GM19397 (cell line): ENCODE measurements at regions not wholly inside any gene's neighbourhood (a gene's known extent, or its start where the extent isn't known, plus 50 kb on each side); places are given as distances from the start of the nearest gene placed in this dataset.

ENCODE experiments used
- ATAC-seq: cut with Tn5 transposase; IDR thresholded peaks from one replicate; pipeline ENCODE4 v1.9.1; 2021; ENCODE audit warnings: mild to moderate bottlenecking, moderate library complexity; ENCODE audit not compliant: unreplicated experiment

DNA sequence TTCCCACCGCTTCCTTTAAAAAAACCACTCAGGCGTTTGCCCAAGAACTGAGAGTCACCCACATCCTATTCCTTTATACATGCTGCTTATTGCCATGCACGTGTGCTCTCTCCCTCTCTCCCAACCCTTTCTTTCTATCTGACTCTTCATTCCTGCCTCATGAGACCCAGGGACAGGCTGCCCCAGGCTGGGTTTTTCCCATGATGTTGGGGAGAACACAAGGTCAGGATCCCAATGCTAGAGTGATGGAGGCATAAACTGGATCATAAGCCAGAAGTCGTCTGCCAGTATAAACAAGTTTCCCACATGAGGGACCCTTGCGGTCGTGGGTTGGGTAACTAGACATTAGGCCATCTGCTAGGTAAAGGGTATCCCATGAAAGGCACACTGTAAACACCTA lies 64.9 kb downstream of the CD2 start:
- no peak for ATAC-seq

DNA sequence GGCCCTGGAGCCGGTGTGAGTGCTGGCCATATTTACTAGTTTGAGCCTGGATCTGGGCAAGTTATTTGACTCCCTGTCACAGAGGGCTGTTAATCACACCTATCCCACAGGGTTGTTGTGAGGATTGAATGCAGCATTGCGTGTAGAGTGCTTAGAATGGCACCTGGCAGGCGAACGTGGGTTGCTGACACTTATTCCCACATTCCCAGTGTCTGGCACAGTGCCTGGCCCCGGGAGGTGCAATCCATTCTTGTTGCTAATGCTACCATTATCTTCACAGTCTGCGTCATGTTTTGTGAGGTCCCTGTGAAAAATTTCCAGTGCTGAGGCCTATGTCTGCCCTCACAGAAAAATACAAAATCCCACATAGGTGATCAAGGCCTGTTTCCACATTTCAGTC lies 66.1 kb downstream of the CD2 start:
- no peak for ATAC-seq

DNA sequence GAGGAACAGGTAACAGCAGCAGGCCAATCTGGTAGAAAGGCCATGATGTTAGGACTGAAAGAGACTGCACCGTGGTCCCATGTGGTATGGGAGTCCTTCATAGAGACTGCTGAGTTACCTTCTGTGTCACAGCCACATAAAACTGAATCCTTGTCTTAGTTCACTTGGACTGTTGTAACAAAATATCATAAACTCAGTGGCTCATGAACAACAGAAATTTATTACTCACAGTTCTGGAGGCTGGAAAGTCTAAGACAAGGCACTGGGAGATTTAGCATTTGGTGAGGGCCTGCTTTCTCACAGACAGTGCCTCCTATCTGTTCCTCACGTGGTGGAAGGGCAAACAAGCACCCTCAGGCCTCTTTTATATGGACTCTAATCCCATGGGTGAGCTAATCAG lies 67.5 kb downstream of the CD2 start:
- ATAC-seq: no peak

DNA sequence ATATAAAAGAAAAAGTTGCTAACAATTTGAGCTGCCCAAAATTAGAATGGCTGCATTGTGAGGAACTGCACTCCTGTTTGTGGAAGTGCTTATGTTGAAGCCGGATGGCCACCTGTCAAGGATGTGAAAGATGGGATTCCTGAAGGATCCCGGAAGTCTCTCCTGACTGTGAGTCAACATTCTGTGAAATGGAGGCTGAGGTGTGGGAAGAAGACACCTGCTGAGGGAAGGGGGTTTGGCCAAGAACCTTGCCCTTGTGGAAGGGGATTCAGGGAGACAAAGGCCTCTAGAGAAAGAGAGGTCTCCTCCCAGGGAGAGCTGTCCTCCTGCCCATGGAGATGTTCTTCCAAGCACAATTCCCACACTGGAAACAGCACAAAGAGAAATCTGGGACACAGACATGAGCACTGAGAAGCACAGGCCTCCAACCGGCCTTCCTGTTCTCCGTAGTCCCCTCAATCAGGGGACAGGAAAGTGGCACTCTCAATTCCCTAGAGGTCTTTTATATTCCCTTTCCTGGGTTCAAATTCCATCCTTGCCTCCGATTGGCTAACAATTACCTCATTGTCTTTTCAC lies 70.5 kb downstream of the CD2 start:
- no peak for ATAC-seq

DNA sequence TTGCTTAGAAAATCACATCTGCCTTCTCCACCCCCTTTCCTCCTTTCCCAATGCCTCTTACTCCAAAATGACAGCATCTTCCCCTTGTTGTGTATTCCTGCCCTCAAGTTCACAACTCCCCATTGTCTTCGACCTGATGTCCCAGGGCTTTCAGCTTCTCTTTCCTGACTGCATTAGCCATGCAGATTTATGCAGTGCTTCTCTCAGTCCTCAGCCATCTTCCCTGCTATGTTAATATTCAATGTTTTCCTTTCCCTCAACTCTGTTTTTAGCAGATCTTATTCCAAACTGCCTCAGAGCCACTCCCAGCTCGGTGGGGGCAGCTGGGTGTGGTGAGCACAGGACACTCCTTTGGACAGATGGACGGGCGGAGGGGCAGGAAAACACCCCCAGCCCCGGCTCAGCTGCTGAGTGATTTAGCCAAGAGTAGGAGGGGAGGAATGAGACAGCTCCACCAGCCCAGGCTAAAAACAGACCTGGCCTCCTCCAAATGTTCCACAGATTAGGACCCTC lies 71.0 kb downstream of the CD2 start:
- no peak for ATAC-seq

DNA sequence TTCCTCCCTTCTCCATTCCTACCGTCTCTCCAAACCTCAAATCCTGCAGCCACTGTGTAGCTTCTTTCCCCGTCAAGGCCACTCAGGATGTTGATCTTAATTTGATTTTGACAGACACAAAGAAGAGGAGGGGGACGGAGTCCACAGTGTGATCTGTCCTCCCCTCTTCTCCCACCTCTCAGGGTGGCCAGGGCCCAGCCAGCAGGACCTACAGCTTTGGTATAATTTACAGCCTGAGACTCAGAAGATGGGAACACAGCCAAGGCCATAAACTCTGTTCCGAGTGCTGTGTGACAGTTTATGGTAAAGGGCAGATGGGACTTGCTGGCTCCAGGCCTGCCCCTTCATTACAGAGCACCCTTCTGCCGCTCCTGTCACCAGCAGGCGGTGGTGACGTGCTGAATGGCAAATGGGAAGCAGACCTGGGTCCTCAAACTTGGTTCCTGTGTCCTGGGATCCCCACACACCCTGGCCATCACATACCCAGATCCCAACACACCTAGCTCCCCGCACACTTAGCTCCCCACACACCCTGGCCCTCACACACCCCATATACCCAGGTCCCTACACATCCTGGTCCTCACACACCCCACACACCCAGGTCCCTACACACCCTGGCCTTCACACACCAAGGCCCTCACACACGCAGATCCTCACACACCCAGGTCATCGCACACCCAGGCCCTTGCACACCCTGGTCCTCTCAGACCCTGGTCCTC lies 71.6 kb downstream of the CD2 start:
- ATAC-seq: no peak

DNA sequence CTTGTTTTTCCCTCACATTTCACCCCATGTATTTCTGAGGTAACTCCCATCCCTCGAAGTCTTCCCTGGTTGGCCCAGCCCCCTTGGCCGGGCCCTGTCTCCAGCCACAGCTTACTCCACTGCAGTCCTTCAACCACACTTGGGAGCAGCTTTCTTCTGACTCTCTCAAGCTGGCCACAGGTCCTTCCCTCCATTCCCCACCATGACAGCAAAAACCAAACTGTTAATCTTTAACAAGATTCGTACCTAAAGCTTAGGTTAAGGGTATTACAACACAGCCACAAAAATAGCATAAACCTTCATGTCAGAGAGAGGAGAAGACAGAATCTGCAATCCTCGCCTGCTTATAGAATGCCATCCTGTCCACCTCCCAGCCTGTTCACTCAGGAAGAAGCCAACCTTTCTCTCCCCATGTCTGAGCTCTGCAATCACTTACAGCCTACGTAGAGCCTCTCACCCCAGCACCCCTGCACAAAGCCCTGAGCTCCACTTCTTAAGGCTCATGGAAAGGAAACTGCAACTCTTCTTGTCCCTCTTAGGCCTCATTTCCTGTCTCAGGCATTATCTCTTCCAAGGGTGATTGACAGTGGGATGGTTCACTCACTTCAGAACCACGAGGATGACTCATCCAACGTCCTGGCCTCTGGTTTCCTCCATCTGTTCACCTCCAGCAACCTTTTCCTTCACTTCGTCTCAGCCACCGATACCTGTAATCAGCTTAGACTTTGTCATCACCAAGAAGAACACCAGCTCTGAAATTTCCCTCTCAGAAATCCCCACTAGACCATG lies 72.8 kb downstream of the CD2 start:
- peak; percentile 80 for ATAC-seq

DNA sequence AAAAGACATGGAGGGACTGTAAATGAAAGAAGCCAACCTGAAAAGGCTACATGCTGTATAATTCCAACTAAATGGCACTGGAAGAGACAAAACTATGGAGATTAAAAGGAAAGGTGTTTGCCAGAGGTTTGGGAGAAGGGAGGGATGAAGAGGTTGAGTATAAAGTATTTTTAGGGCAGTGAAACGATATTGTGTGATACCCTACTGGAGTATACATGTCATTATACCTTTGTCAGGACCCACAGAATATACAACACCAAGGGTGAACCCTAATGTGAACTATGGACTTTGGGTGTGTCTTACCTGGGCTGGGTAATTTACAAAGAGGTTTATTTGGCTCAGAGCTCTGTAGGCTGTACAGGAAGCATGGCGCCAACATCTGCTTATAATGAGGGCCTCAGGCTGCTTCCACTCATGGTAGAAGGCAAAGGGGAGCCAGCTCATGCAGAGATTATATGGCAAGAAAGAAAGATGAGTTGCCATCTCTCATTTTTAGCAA lies 73.4 kb downstream of the CD2 start:
- no peak for ATAC-seq

DNA sequence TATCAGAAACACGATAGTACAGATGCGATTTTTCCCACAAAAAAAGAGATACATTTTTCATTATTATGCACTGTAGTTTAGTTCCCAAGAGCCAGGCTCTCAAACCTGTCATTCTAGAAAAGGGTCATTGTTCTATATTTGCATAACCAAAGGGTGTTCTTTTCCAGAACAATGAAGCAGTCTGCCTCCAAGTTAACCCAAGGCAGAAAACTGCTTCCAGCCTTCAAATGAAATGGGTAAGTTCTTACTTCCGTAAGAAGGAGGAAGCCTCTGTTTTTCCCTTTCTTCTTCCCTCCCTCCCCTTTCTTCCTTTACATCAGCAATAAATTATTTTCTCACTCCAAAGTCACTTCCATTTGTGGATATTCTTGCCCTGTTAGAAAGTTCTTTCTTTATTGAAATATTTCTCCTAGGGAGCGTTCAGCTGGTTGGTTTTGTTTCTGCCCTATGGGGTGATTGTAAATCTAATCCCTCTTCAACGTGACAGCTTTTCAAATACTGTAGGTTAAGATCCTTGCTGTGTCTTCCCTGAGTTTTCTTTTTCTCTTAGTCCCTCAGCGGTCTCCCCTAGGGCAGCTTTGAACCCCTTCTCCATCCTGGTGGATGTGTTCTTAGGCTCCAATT lies 77.3 kb upstream of the PTGFRN start:
- no peak for ATAC-seq

DNA sequence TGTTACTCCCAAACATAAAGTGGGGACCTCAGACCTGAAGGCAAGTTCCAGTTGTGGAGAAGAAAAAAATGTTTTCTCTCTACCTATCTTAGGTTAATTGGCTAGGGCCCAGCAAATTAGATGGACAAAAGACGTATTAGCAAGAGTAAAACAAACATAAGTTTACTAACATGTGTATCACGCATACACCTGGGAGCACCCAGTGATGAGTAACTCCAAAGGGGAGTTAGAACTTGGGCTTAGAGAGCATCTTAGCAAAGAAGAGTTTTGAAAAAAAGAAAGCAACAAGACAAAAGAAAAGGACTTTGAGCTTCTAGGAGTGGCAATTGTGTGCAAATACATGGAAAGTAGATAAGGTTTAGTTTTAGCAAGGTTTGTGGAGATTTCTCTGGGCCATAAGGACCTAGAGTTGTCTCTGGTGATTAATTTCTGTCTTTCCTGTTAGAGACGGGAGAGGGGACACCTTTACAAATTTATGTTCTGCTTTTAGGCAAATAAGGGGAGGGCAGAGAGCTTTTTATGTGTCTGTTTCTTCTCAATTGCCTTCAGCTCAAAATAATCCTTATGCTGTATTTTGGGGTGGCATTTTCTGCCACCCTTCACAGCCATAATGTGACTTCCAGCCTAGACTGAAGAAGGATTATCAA lies 76.7 kb upstream of the PTGFRN start:
- no peak for ATAC-seq

DNA sequence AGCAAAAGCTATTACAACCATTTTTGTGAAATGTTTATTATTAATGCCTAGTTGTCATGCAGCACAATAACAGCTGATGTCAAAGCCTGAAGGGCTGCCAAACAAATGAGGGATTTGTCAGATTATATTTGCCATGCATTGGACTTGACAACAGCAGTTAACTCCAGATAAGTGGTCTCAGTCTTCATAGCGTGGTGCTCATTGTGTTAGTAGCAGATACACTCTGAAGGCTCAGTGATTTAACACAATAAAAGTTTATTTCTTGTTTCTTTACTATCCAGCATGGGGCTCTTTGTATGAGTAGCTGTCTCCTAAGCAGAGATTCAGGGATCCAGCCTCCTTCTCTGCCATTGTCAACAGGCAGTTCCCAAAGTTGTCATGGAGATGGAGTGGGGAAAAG lies 76.0 kb upstream of the PTGFRN start:
- ATAC-seq: no peak

DNA sequence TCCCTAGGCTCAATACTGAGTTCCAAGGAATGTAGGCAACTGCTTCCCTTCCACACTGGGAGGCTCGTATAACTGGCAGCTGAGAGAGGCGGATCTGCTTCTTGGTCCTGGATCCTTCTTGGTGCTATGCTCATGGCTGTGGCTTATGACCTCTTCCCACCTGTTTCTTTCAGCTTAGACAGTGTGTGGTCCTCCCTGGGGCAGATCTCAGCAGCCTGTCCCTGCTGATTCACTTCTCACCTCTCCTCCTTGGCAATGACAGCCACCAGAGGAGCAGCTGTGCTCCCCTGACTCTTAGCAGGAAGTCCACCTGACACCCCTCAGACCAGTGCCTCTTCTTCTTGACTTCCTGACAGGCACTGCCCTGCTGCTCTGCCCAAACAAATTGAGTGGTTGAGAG lies 75.1 kb upstream of the PTGFRN start:
- ATAC-seq: no peak

DNA sequence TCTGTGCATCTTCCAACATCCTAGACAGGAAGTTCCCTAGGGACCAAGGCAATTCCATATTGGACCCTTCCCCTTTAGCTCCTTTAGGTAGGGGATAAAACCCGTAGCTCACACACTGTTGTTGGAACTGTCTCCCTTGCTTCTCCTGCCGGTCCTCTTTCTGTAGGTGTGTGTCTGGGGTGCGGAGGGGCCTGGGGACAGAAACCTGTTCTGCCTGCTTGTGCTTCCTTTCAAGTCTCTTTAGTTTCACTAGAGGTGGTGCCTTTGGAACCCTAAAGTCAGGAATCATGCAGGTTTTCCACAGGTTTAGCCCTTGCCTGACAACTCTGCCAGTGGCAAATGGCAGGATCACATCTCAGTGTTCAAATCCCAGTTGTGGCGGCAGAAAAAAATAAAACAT lies 74.6 kb upstream of the PTGFRN start:
- ATAC-seq: no peak

DNA sequence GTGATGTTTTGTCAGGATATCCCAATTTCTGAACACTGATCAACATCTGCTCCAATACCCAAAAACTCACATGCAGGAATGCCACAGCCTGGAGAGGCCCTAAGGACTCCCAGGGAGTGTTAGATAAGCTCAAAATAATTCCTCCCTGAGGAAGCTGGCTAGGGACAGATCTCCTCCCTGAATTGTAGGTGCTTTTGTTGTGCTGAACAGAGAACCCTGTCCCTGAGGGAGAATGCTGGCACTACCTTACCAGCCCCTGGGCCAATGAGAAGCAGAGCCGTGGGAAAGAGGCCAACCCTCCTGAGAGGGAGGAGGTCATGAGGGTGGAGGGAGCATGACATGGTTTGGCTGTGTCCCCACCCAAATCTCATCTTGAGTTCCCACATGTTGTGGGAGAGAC lies 73.6 kb upstream of the PTGFRN start:
- ATAC-seq: no peak

DNA sequence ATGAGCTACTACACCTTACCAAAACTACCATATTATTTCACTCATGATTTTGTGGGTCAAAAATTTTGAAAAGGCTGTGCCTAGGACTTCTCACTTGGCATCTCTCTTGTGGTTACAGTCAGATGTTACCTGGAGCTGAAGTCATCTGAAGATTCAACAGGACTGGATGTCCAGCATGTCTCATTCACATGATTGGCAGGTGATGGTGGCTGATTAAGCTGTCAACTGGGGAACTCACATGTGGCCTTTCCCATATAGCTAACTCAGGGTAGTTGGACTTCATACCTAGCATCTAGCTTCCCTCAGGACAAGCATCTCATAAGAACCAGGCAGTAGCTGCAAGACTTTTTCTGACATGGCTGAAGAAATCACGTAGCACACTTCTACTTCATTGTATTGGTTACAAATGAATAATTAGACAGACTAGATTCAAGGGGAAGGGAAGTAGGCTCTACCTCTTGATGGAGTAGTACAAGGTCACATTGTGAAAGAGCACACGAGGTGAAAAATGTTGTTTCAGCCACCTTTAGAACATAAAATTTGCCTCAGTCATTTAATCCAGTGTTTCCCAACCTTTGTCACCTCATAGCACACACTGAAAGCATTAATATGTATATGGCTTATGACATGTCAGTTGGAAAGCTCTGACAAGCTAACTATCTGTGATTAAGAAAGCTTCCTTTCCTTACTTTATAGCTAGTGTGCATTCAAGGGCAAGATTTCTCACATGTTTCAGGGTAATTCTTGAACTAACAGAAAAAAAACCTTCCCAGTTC lies 68.0 kb upstream of the PTGFRN start:
- no peak for ATAC-seq

DNA sequence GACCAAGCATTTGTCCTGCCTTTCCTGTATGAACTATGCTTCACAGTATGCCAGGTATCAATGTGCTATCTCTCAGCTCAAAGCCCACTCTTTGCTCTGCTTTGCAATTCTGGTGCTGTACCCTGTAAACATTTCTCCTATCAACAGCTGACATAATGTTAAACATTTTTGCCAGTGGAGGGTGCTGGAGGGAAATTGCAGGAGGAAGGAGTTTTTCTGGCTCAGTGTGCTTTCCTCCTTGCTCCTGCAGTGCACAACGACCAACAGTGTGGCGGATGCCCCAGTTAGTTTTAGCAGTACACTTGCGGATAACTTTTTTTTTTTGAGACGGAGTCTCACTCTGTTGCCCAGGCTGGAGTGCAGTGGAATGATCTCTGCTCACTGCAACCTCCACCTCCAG lies 67.1 kb upstream of the PTGFRN start:
- no peak for ATAC-seq

DNA sequence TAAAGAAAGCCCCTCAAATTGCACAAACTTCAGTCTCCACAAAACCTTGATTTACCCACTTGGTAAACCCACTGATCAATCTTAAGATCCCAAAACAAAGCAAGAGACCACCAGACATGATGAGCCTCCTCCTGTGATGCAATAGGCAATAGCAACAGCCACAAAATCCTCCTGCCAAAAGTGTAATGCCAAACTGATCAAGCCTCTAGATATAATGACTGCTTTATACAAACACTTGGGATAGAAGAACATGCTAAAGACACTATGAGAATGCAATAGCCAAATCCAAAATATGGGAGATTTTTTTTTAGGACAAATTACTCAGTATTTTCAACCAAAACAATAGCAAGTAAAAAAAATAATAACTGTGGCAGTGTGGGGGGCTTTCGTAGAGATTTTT lies 64.9 kb upstream of the PTGFRN start:
- ATAC-seq: no peak

DNA sequence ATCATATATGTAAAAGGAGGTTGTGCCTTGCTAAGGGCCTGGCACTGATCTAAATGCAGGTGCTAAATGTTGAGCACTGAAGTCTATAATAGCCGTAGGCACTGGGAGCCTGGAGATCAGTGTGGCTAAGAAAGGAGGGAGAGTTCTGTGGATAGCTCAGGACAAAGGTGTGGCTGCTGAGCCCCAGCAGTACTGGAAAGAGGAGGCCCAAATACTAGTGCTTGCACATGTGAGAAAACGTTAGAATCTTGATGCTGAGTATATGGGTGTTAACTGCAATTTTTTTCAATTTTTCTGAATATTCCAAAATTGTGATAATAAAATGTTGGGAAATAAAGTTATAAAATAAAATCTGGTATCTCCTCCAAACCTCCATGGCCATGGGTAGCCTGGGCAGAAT lies 62.5 kb upstream of the PTGFRN start:
- ATAC-seq: no peak

DNA sequence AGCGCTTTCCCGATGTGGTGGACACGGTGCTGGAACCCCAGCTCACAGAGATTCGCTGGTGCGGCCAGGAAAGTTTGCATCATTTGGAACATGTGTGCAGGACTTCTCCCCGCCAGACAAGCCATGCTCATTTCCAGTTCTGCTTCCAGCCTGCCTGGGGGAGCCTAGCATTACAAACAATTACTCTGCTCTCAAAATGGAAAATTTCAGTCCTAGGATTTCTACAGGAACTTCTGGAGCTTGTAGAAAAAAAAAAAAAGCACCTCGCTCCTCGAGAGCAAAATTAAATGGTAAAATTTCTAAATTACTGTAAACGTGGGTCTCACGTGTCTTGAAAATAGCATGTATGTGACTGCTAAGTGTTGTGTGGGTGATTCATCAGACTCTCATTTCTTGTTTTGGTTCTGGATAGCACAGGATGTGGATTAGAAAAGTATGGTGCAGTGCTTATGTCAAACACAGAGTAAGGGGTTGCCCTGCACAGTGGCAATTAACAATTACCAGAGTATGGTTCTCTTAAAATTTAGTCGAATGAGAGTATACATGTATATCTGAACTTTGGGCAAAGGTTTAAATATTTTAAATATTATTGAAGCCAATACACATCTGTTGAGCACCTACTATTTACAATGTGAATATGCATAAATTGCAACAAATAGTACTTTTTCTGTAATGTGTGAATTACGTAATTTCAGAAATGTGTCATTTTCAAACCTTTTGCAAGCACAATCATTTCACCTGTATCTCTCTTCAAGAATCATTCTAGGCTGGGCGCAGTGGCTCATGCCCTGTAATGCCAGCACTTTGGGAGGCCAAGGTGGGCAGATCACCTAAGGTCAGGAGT lies 61.8 kb upstream of the PTGFRN start:
- no peak for ATAC-seq
